ENCODE measurements at regions not wholly inside any gene's neighbourhood (a gene's known extent, or its start where the extent isn't known, plus 50 kb on each side); places are given as distances from the start of the nearest gene placed in this dataset.
"Not testable (repeated sequence)": the region's sequence is repeated elsewhere in the genome, so short reads cannot be mapped to it uniquely, and the experiment has no call there.

GRCh38 chr1:229736376-229736775 lies 110.3 kb downstream of the URB2 start:
- no peak overlapping the region for H3K27ac Mint-ChIP-seq
- DNase-seq (ENCODE audit: extremely low spot score, unreplicated experiment), result no peak
- TF ChIP-seq CTCF (conservative IDR thresholded peaks at IDR 0.05), result no peak
- no peaks in the 10 kb centered on the region for H3K4me1 Mint-ChIP-seq (ENCODE audit: unreplicated experiment)
- H3K4me3 Mint-ChIP-seq, result no peak overlapping the region
- no peaks in the 10 kb centered on the region for H3K9me3 Mint-ChIP-seq
- peaks cover 2% of the 10 kb centered on the region for H3K27me3 Mint-ChIP-seq
- H3K36me3 Mint-ChIP-seq, result no peaks in the 10 kb centered on the region

- H3K4me1 Mint-ChIP-seq (ENCODE audit: unreplicated experiment); H3K9me3 Mint-ChIP-seq; H3K27ac Mint-ChIP-seq; H3K36me3 Mint-ChIP-seq; H3K4me3 Mint-ChIP-seq; DNase-seq (ENCODE audit: extremely low spot score, unreplicated experiment): not testable (repeated sequence)
- H3K27me3 Mint-ChIP-seq, result peaks cover 11% of the 10 kb centered on the region
These were observed 116.6 kb downstream of the URB2 start for GRCh38 chr1:229742614-229743013.

- no peak for DNase-seq (ENCODE audit: extremely low spot score, unreplicated experiment)
- no peak overlapping the region for H3K27ac Mint-ChIP-seq
- no peak for TF ChIP-seq CTCF (conservative IDR thresholded peaks at IDR 0.05)
- no peaks in the 10 kb centered on the region for H3K4me1 Mint-ChIP-seq (ENCODE audit: unreplicated experiment)
- H3K4me3 Mint-ChIP-seq, result no peak overlapping the region
- H3K36me3 Mint-ChIP-seq, result no peaks in the 10 kb centered on the region
- peaks cover 3% of the 10 kb centered on the region for H3K27me3 Mint-ChIP-seq
- H3K9me3 Mint-ChIP-seq, result no peaks in the 10 kb centered on the region
These were observed 123.9 kb downstream of the URB2 start for GRCh38 chr1:229749992-229750391.

- Mint-ChIP-seq H3K36me3 (no peaks in the 10 kb centered on the region), H3K4me3 (no peak overlapping the region), H3K27me3 (no peaks in the 10 kb centered on the region), H3K4me1 (ENCODE audit: unreplicated experiment) (no peaks in the 10 kb centered on the region), H3K27ac (no peak overlapping the region), H3K9me3 (no peaks in the 10 kb centered on the region)
- DNase-seq (ENCODE audit: extremely low spot score, unreplicated experiment), result no peak
- TF ChIP-seq CTCF (conservative IDR thresholded peaks at IDR 0.05), result no peak
These were observed 125.6 kb downstream of the URB2 start for GRCh38 chr1:229751610-229752009.

- no peak for DNase-seq (ENCODE audit: extremely low spot score, unreplicated experiment)
- Mint-ChIP-seq H3K36me3 (no peaks in the 10 kb centered on the region), H3K27me3 (no peaks in the 10 kb centered on the region), H3K9me3 (peaks cover 4% of the 10 kb centered on the region), H3K4me1 (ENCODE audit: unreplicated experiment) (no peaks in the 10 kb centered on the region), H3K27ac (no peak overlapping the region), H3K4me3 (no peak overlapping the region)
- no peak for TF ChIP-seq CTCF (conservative IDR thresholded peaks at IDR 0.05)
These were observed 126.6 kb downstream of the URB2 start for GRCh38 chr1:229752679-229753078.

- no peaks in the 10 kb centered on the region for H3K4me1 Mint-ChIP-seq (ENCODE audit: unreplicated experiment)
- no peaks in the 10 kb centered on the region for H3K36me3 Mint-ChIP-seq
- TF ChIP-seq CTCF (conservative IDR thresholded peaks at IDR 0.05), result no peak
- H3K4me3 Mint-ChIP-seq, result no peak overlapping the region
- H3K27me3 Mint-ChIP-seq, result no peaks in the 10 kb centered on the region
- peaks cover 4% of the 10 kb centered on the region for H3K9me3 Mint-ChIP-seq
- no peak for DNase-seq (ENCODE audit: extremely low spot score, unreplicated experiment)
- no peak overlapping the region for H3K27ac Mint-ChIP-seq
These were observed 127.9 kb downstream of the URB2 start for GRCh38 chr1:229753764-229754551.

All from type B pancreatic cell (in vitro differentiated cells).